GM21723 (cell line): ENCODE measurements at regions not wholly inside any gene's neighbourhood (a gene's known extent, or its start where the extent isn't known, plus 50 kb on each side); places are given as distances from the start of the nearest gene placed in this dataset.

ENCODE experiments used
- ATAC-seq: cut with Tn5 transposase; IDR thresholded peaks from one replicate; pipeline ENCODE4 v1.9.1; 2021; ENCODE audit warnings: mild to moderate bottlenecking, moderate library complexity; ENCODE audit not compliant: unreplicated experiment

- no peak for ATAC-seq
These were observed 1245.7 kb upstream of the LRRTM1 start for GRCh38 chr2:81550277-81550676.

DNA sequence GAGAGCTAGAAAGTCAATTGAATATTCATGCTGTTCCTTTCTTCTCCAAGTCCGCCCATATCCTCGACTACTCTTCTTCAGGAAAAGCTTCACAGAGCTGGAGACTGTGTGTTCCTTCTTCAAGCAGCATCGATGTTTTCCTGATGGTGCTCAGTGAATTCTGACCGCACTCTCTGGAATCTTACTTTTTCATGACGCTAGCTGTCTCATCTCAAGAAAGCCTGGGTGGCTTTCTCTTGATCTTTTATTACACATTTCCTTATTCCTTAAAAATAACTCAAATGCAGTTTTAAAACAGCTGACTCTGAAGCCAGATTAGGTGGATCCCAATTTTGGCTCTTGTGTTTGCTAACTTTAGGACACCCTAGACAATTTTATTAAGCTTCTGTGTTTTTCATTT lies 1245.1 kb upstream of the LRRTM1 start:
- no peak for ATAC-seq

- ATAC-seq = no peak
These were observed 1241.1 kb upstream of the LRRTM1 start for GRCh38 chr2:81545626-81546025.

- no peak for ATAC-seq
These were observed 1237.6 kb upstream of the LRRTM1 start for GRCh38 chr2:81542119-81542518.

DNA sequence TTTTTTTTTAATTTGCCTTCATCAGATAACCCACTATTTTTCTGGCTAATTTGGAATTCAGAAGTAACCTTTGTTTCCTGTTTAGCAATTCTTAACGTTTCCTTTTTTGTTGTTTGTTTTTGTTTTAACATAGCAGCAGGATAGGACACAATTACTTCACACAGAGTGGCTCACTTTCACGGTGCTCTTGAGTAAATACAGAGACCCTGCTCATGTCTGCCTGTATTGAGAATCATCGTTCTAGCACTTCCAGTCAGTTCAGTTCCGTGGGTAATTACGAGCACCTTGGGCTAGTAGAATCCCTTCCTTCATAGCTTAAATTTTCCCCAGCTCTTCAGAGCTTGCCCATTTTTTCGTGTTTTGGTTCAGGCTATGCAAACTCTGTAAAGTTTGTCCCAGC lies 1225.4 kb upstream of the LRRTM1 start:
- no peak for ATAC-seq

DNA sequence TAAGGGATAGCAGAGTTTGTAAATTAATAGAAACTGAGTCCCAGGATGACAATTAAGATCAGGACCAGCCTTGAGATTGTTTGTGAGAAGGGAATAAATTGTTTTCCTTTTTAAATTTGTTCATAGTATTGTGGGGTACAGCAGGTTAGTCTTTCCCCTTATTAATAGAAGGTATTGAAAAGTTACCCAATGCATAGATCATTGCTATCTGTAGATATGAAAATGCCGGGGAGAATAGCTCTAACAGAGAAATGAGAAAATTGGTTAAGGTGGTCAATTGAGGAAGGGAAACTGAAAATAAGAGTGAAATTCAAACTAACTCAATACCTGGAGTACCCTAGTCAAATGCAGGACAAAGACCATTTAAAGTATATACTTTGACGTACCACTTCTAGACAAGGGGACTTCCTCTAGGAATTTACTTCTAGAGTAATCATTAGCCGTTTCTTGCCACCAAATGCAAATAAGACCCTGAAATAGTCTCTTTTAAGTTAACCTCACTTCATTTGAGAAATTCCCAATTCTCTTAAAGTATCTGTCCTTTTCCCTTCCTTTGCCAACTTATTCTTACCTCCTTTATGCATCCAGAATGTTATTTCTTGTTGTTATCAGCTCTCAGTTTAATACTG lies 1224.4 kb upstream of the LRRTM1 start:
- no peak for ATAC-seq

DNA sequence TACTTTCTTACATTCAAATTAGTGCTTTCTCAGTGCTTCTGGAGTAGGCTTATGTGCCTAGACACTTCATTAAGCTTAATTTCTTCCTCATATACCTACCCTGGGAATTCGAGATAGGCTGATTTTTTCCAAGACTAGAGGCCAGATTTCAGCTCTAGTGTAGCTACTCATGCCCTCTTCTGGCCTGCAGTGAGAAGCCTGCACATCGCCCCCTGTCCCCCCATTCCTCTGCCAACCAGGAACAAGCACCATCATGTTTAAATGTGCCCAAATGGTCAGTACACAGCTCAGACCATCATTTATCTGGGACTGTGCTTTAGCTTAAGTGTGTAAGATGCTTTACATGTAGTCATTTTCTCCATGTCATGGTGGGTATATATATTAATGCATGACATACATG lies 1218.8 kb upstream of the LRRTM1 start:
- ATAC-seq = no peak

GRCh38 chr2:81513328-81513727 lies 1208.8 kb upstream of the LRRTM1 start:
- ATAC-seq = no peak

DNA sequence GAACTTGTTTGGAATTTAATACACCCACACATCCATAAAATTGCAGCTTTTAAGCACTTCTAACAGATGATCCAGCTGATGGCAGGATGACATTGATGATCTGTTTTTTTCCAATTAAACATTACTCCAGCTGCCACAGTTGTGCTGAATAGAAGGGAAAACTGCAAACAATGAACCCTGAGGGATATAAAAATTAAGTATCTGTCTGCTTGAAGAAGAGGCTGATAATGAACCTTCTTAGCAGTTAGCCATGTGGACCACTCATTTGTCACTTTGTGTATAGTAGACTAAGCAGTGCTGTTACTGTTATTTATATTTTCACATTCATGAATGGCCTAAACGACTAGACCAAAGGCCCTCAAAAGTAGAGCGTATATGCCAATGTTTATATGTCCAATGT lies 1201.0 kb upstream of the LRRTM1 start:
- no peak for ATAC-seq

- no peak for ATAC-seq
These were observed 1191.0 kb upstream of the LRRTM1 start for GRCh38 chr2:81495556-81495955.

GRCh38 chr2:81483254-81483653 lies 1178.7 kb upstream of the LRRTM1 start:
- no peak for ATAC-seq

GRCh38 chr2:81481994-81482368 lies 1177.4 kb upstream of the LRRTM1 start:
- ATAC-seq = no peak

DNA sequence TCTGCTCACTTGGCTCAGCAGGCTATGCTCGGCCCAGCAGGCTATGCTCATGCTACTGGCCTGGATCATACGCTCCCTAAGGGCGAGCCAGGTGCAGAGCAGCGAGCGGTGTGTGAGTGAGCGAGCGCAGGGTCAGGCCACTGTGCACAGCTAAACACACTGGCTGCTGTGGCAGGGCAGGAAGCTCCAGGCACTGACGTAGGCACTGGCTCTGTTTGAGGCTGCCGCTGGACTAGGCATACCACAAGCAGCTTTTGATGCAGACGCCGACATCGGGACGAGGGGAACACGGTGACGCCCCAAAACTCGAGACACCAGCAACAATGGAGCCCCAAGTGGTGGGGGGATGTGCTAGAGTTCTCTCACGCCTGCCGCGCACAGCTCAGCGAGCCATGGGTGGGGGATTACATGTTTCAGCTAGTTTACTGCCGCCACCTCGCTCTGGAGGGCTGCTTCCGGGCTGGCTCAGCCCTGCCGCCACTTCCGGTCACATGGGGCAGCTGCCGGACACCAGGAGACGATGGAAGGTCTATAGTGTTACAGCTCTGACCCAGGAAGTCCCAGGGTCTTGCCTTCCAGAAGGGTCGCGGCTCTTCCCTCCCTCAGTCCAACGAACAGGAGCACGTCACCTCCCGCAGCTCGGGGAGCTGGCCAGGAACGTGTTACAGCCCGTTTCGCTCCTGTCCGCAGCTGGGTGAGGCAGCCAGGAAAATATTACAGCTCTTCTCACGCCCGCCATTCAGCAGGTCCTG lies 1176.9 kb upstream of the LRRTM1 start:
- no peak for ATAC-seq

- ATAC-seq = no peak
These were observed 1162.5 kb upstream of the LRRTM1 start for GRCh38 chr2:81467096-81467495.

- no peak for ATAC-seq
These were observed 1157.9 kb upstream of the LRRTM1 start for GRCh38 chr2:81462420-81462819.

- no peak for ATAC-seq
These were observed 1140.6 kb upstream of the LRRTM1 start for GRCh38 chr2:81445176-81445575.

DNA sequence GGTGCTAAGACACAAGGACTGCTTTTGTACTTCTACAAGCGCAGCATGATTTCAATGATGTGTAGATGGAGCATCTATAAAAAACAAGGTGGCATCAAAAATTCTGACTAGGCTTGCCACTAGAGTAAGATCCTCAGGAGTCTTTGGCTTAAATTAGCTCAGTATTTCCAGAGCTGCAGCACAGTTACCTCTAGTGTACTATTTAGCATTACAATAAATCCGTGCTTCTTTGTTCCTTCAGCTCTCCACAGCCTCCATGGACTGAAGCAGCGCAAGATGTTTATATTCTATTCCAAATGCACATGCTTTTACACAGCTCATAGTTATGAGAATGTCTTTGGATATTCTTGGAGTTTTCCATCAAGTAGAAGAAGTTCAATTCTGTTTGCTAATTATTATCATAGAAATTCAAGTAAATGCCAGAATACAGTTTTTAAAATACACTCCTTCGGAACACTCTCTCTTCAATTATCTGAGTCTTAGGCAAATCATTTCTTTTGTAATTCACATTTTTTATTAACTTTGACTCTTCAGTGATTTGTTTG lies 1133.0 kb upstream of the LRRTM1 start:
- ATAC-seq = no peak

GRCh38 chr2:81436256-81436655 lies 1131.7 kb upstream of the LRRTM1 start:
- no peak for ATAC-seq

- no peak for ATAC-seq
These were observed 1108.1 kb upstream of the LRRTM1 start for GRCh38 chr2:81412681-81413080.

DNA sequence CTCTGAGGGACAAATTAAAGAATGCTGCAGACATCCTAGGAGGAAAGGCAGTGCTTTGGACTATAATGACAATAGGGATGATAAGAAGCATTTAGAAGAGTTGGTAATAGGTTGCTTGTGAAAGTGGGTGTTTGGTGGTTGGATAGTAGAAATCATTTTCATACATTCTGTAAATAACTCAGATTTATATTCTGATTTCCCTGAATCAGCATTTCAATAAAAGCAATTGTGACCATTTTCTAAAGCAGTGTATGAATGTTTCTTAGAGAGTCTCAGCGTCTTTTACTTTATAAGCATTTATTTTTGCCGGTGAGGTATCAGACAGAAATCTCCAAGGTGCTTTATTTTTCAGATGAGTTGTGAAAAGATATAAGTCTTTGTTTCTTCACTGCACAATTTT lies 1099.0 kb upstream of the LRRTM1 start:
- no peak for ATAC-seq

GRCh38 chr2:81396417-81397019 lies 1092.0 kb upstream of the LRRTM1 start:
- no peak for ATAC-seq

DNA sequence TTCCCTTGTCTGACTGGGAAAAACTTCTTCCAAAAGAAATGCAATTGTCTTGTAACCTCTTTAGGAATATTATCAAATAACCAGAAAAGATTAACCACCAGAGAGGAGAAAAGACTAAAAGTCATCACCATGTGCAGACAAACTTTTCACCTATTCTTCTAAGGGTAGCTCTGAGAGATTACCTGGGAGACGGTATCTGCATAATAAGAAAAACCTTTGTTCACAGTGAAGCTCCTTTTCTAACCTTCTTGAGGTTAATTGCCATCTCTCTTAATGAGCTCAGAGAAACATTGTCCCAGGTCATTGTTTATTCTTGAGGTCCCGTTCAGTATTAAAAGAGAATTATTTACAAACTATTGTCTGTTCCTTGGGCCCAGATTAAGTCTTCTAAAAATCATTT lies 1091.2 kb upstream of the LRRTM1 start:
- no peak for ATAC-seq
